Astrocyte of the cerebellum (primary cell): ENCODE measurements at regions not wholly inside any gene's neighbourhood (a gene's known extent, or its start where the extent isn't known, plus 50 kb on each side); places are given as distances from the start of the nearest gene placed in this dataset.
"Not testable (repeated sequence)": the region's sequence is repeated elsewhere in the genome, so short reads cannot be mapped to it uniquely, and the experiment has no call there.

Experiments used
- DNase-seq: peaks from one replicate; pipeline ENCODE4 v3.0.0-alpha.2; 2011; ENCODE audit warnings: low read depth
- H3K4me3 ChIP-seq: 2 replicates; pipeline ENCODE4 v1.5.1; 2011; ENCODE audit warnings: mild to moderate bottlenecking, low read depth, low read length, moderate library complexity
- in situ Hi-C: cut with HindIII; loops from 2 replicates; pipeline ENCODE4 v1.10.0; 2017; ENCODE audit warnings: low sequenced_read_pairs
- TF ChIP-seq, protein P1 (sequence below): IDR thresholded peaks from 2 replicates; pipeline ENCODE4 v1.5.1; 2012; ENCODE audit warnings: low read length, low read depth, moderate library complexity, mild to moderate bottlenecking; ENCODE audit errors: missing control alignments

DNA sequence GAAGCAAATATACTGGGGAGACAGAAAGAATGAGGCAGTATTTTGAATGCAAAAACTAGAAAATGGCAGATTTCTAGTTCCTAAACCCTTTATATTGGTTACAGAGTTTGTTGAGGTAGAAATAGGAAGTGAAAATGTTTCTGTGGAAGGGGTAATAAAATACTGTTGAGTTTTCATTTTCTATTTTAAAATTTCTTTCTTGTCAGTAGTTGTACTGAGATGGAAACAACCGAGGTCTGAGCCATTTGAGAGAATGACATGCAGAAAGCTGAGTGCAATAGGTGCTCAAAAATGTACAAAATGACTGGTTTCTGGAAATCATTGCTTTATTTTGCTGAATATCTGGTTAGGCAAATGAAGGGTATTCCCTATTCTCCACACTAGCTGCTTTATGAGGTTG lies 361.4 kb downstream of the CHL1 start:
- in situ Hi-C loops = no loop called here
- TF ChIP-seq, protein P1, sequence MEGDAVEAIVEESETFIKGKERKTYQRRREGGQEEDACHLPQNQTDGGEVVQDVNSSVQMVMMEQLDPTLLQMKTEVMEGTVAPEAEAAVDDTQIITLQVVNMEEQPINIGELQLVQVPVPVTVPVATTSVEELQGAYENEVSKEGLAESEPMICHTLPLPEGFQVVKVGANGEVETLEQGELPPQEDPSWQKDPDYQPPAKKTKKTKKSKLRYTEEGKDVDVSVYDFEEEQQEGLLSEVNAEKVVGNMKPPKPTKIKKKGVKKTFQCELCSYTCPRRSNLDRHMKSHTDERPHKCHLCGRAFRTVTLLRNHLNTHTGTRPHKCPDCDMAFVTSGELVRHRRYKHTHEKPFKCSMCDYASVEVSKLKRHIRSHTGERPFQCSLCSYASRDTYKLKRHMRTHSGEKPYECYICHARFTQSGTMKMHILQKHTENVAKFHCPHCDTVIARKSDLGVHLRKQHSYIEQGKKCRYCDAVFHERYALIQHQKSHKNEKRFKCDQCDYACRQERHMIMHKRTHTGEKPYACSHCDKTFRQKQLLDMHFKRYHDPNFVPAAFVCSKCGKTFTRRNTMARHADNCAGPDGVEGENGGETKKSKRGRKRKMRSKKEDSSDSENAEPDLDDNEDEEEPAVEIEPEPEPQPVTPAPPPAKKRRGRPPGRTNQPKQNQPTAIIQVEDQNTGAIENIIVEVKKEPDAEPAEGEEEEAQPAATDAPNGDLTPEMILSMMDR = no peak
- no peak overlapping the region for H3K4me3 ChIP-seq
- no peak for DNase-seq

DNA sequence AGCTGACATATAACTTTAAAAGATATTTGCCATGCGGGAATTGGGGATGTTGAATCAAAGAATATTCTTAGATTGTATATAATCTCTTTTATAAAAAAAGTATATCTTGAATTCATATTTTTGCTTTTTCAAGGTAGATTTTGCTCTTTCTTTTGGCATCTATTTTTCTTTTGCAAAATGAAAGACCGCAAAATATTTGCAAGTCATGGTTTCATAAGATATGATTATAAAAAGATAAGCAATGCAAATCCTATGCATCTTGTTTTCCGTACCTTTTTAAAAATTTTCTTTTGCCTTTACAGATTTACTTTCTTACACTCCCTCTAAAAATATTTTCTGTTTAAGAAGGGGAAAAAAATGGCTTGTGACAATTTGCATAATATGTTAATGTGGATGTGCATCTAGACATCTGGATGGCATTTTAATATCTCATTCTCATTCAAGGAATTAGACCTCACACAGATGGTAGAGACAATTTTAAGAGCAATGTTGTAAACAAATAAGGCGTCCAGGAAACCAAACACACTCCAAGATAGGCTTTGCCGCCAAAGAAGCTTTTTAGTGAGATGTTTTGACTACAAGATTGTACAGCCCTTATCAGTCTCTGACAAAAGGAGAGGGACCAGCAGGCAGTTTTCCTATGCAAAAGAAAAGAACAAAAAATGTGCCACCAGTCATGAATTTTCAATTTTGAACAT lies 371.1 kb downstream of the CHL1 start:
- DNase-seq = no peak
- in situ Hi-C loops = no loop called here
- TF ChIP-seq, protein P1 = no peak
- no peak overlapping the region for H3K4me3 ChIP-seq

DNA sequence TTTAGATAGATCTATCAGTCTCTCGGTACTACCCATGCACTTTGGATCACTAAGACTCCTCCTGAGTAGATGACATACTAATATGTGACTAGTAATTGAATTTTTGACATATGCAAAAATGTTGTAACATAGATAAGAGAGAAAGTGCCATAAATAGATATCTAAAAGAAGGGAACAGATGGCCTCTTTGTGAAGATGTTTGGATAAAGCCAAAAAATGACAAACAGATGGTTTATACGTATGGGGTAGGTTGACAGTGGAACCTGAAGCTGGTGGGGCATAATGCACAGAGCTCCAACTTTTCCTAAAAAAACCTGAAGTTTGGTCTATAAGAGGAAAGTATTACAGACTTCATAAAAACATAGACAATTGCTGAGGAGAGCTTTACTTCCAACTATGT lies 383.0 kb downstream of the CHL1 start:
- H3K4me3 ChIP-seq, DNase-seq, in situ Hi-C loops: not testable (repeated sequence)

DNA sequence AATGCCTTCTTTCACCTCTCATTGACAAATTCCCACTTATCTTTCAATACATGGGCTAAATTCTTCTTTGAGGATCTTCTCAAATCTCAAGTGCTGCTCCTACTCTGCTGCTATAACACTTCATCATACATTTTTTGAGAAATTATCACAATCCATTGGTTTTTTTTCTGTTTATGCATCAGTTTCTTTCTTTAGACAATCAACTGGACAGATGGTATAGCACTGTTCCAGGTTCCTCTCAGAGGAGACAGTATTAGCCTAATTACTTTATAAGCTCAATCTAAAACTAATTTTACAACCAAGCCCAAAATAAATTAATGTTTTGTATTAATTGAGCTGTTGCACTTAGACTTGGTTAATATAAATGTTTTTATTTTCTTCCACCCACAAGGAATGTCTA lies 392.5 kb downstream of the CHL1 start:
- DNase-seq, H3K4me3 ChIP-seq, in situ Hi-C loops: not testable (repeated sequence)

DNA sequence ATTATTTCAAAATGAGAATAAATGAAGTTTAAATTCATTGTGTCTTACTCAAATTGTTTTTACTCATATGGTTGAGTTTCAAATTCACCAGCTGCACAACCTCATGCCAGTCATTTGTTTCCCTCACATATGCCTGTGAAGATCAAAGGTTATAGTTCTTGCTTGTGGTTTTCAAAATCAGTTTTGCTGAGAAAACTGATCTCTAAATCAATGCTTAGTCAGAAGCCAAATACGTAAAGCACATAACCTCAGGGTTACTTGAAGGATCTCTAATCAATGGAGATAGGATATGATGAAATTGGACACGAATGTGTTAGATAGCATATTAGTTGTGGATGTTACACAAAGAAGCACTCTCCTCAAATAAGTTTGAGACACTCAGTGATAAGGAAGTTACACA lies 400.7 kb downstream of the CHL1 start:
- DNase-seq, H3K4me3 ChIP-seq, in situ Hi-C loops: not testable (repeated sequence)

DNA sequence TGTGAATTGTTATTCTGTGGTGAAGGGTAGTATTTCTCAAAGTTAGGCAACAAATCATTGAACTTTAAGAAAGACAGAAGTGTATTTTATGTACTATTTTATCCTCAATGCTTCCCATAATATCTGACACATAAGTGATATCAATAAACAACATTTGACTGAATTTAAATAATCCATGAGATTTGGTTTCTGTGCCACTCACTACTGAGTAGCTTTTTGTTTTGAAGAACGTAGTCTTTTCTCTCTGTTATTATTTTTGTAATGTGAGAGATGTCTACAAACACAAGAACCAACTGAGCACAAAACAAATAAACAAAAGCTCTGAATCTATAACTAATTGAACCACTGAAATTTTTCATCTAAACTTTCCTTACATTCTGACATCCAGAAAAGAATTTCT lies 401.2 kb downstream of the CHL1 start:
- H3K4me3 ChIP-seq, DNase-seq, in situ Hi-C loops: not testable (repeated sequence)

DNA sequence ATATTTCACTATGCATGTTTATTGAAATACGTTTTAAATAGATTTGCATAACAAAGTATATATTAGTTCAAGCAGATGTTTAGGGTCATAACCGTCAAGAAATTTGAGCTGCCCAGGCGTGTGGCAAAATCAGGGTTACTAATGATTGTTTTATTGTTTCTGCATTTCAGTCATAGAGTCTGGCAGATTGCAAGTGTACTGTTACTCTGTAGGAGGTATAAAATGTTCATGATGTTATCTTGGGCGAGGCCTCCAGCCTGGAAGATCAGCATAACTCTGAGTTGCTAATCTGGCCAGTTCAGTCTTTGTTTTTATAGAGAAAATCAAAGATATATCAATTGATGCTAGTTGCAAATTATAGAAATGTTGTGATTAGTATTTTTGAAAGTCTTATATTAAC lies 410.9 kb downstream of the CHL1 start:
- H3K4me3 ChIP-seq, DNase-seq, in situ Hi-C loops: not testable (repeated sequence)

DNA sequence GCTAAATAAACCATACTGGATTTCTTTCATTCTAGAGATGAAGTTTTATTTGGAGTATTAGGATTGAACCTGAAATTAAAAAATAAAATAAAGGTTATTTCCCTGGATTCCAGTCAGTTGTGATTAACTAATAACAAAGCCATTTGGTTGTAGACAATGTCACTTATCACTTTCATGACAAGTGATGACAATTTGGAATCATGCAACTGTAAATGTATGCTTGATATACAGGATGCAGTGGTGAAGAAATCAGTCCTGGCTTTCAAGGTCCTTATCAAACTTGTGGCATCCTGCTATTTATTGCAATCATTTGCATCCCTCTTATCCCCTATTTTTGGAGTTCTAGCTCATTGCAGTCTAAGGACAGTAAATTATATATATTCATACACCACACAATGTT lies 425.2 kb downstream of the CHL1 start:
- no peak overlapping the region for H3K4me3 ChIP-seq
- in situ Hi-C loops = no loop called here
- TF ChIP-seq, protein P1 = no peak
- no peak for DNase-seq

DNA sequence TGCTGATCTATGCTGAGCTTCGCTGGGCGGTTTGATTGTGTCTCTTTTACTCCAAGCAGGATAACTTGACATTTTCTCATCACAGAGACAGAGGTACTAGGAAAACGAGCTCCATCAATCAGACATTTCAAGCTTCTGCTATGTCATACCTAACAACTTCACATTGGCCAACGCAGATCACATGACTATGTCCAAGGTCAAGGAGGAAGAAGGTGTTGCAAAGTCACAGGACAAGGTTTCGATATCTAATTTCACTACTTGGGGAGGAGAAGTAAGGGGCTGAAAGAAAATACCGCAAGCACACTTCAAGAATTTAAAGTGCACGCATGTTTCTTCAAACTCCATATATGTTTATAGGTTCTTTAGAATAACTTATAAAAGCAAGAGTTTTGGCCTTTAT lies 425.8 kb downstream of the CHL1 start:
- TF ChIP-seq, protein P1 = no peak
- no peak for DNase-seq
- in situ Hi-C loops = no loop called here
- H3K4me3 ChIP-seq = no peak overlapping the region
